Vagina (tissue), 2 donors: ENCODE measurements at regions not wholly inside any gene's neighbourhood (a gene's known extent, or its start where the extent isn't known, plus 50 kb on each side); places are given as distances from the start of the nearest gene placed in this dataset.

Experiments
- POLR2A ChIP-seq, 2 donors: fragments of 450-650 bp; IDR thresholded peaks; one replicate each; pipeline ENCODE4 v1.6.1; 2017; ENCODE audit warnings: antibody characterized with exemption in 2 of 2, mild to moderate bottlenecking in 2 of 2, moderate library complexity in 2 of 2
- POLR2AphosphoS5 ChIP-seq, 2 donors: sonication (generic); formaldehyde crosslinking; IDR thresholded peaks; one replicate each; pipeline ENCODE4 v1.9.0; 2017; ENCODE audit warnings: antibody characterized with exemption in 2 of 2, mild to moderate bottlenecking in 2 of 2, low read depth in 1 of 2; ENCODE audit not compliant: insufficient read depth in 1 of 2
- TF ChIP-seq, protein P1 (sequence below), 3 experiments: fragments of 450-650 bp in 2 of 3; fragments of 200-600 bp in 1 of 3; sonication (generic) in 1 of 3; IDR thresholded peaks; one replicate each; pipeline ENCODE4 v1.5.1; 2017 to 2019; ENCODE audit warnings: antibody characterized with exemption in 3 of 3, mild to moderate bottlenecking in 2 of 3, moderate library complexity in 2 of 3

DNA sequence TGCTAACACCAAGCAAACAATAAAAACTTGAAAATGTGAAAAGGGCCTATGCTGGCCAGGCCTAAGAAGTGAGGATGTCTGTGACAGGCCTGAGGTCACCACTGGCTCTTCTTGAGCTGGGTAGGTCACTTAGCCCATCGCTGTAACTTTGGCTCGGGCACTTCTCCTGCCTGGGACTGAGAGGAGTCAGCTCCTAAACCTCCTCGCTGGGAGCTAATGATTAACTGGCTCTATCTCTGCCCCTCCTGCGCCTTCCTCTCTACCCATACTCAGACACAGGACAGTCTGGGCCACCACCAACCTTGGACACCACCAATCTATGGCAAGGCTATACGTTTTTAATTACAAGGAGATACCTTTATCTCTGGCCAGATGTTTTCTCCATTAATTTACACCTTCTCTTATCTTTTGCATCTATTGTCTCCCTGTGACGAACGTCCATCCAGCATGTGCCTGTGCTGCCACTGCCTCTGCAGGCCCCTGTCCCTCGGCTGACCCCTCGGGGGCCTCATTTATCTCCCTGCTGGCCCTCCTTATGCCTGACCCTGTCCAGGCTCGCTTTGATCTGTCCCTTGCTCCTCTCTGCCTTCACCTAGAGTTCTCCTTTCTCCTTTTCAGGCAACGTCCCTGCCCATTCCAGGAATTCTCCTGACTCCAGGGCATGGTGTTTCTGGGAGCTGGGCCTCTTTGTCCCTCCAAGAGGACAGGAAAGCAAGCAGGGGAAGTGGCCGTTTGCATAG is 149.1 kb upstream of the GATA6 start:
- TF ChIP-seq, protein P1, sequence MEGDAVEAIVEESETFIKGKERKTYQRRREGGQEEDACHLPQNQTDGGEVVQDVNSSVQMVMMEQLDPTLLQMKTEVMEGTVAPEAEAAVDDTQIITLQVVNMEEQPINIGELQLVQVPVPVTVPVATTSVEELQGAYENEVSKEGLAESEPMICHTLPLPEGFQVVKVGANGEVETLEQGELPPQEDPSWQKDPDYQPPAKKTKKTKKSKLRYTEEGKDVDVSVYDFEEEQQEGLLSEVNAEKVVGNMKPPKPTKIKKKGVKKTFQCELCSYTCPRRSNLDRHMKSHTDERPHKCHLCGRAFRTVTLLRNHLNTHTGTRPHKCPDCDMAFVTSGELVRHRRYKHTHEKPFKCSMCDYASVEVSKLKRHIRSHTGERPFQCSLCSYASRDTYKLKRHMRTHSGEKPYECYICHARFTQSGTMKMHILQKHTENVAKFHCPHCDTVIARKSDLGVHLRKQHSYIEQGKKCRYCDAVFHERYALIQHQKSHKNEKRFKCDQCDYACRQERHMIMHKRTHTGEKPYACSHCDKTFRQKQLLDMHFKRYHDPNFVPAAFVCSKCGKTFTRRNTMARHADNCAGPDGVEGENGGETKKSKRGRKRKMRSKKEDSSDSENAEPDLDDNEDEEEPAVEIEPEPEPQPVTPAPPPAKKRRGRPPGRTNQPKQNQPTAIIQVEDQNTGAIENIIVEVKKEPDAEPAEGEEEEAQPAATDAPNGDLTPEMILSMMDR (IDR thresholded peaks at IDR 0.05), result no peak
- TF ChIP-seq POLR2A (IDR thresholded peaks at IDR 0.05) (no peak), POLR2AphosphoS5 (IDR thresholded peaks at IDR 0.05; ENCODE audit: insufficient read depth in 1 of 2, low read depth in 1 of 2) (no peak)
